Activated CD8-positive, alpha-beta T cell treated with anti-CD3 and anti-CD28 coated beads for 36 hours (primary cell): ENCODE measurements at regions not wholly inside any gene's neighbourhood (a gene's known extent, or its start where the extent isn't known, plus 50 kb on each side); places are given as distances from the start of the nearest gene placed in this dataset.

Experiments used
- ATAC-seq: fragments of 200-7000 bp; cut with Tn5 transposase; one replicate; pipeline ENCODE4 v1.10.0; 2021; ENCODE audit warnings: mild to moderate bottlenecking, moderate library complexity
- CTCF ChIA-PET: fragments of 350-600 bp; sonication (Branson Sonifier 250); formaldehyde crosslinking; loops from one replicate; lab custom pipeline; 2021; ENCODE audit warnings: antibody characterized with exemption; lab: Charles Lee
- POLR2A ChIA-PET: fragments of 350-600 bp; sonication (Branson Sonifier 250); formaldehyde crosslinking; loops from one replicate; lab custom pipeline; 2021; ENCODE audit warnings: antibody characterized with exemption; lab: Charles Lee
- DNase-seq: peaks from one replicate; pipeline ENCODE4 v3.0.0-alpha.2; 2020
- H3K27ac Mint-ChIP-seq: one replicate; pipeline ENCODE4 v1.8.0; 2021; ENCODE audit warnings: mild to moderate bottlenecking, mixed read lengths
- H3K27me3 Mint-ChIP-seq: one replicate; pipeline ENCODE4 v1.8.0; 2021; ENCODE audit warnings: mixed read lengths
- H3K36me3 Mint-ChIP-seq: one replicate; pipeline ENCODE4 v1.8.0; 2021; ENCODE audit warnings: low read depth, mixed read lengths
- H3K4me1 Mint-ChIP-seq: one replicate; pipeline ENCODE4 v1.8.0; 2021; ENCODE audit warnings: low read depth, mixed read lengths
- H3K4me3 Mint-ChIP-seq: one replicate; pipeline ENCODE4 v1.8.0; 2021; ENCODE audit warnings: mild to moderate bottlenecking, moderate library complexity, mixed read lengths
- H3K9me3 Mint-ChIP-seq: one replicate; pipeline ENCODE4 v1.8.0; 2021; ENCODE audit warnings: mixed read lengths
- intact Hi-C: fragments of 100-400 bp; cut with micrococcal nuclease; formaldehyde crosslinking; loops from one replicate; pipeline ENCODE4 v1.10.0; 2022
- TF ChIP-seq, protein P1 (sequence below): fragments of 200-600 bp; IDR thresholded peaks from one replicate; pipeline ENCODE4 v1.8.0; 2022; ENCODE audit warnings: antibody characterized with exemption, mild to moderate bottlenecking

DNA sequence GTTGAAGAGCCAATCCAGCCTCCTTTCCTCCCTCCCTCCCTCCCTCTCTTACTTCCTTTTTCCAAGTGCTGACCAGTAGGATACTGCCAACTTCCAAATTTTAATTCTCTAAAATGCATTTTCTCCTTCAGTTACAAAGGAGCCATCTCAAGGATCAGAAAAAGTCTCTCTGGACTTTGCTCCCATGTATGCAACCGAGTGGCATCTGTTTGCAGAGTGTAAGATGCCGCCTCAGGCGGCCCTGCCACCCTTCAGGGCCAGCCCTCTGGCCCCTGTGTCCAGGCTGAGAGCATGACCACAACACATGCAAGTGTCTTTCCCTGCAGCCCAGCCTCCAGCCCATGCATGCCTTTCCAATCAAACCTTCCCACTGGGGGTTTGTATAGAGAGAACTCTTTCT is 205.3 kb upstream of the RAB4A start:
- no peaks in the 10 kb centered on the region for H3K9me3 Mint-ChIP-seq
- intact Hi-C loops, result no loop called here
- TF ChIP-seq, protein P1, sequence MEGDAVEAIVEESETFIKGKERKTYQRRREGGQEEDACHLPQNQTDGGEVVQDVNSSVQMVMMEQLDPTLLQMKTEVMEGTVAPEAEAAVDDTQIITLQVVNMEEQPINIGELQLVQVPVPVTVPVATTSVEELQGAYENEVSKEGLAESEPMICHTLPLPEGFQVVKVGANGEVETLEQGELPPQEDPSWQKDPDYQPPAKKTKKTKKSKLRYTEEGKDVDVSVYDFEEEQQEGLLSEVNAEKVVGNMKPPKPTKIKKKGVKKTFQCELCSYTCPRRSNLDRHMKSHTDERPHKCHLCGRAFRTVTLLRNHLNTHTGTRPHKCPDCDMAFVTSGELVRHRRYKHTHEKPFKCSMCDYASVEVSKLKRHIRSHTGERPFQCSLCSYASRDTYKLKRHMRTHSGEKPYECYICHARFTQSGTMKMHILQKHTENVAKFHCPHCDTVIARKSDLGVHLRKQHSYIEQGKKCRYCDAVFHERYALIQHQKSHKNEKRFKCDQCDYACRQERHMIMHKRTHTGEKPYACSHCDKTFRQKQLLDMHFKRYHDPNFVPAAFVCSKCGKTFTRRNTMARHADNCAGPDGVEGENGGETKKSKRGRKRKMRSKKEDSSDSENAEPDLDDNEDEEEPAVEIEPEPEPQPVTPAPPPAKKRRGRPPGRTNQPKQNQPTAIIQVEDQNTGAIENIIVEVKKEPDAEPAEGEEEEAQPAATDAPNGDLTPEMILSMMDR, result no peak
- H3K4me3 Mint-ChIP-seq, result no peak overlapping the region
- DNase-seq (no peak), ATAC-seq (no peak)
- H3K27me3 Mint-ChIP-seq, result no peaks in the 10 kb centered on the region
- POLR2A ChIA-PET, result no interaction called here
- no peak overlapping the region for H3K27ac Mint-ChIP-seq
- no peaks in the 10 kb centered on the region for H3K36me3 Mint-ChIP-seq
- CTCF ChIA-PET, result no interaction called here
- H3K4me1 Mint-ChIP-seq, result peaks cover 11% of the 10 kb centered on the region

DNA sequence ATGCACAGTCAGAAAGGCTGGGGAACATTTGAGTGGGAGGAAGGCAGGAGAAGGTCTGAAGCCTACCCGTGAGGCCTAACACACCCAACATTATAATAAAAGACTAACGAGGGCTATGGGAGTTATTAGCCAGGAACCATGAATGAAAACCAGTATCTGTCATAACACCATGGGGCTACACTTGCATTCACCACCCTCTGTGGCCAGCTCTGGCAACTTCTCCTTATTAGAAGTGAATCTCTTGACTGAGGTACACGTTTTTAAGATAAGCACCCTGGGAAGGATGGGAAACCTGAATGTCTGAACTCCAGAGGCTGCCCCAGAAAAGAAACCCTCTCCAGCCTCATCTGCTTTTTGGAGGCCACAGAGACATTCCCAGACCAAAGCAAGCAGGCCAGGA is 204.3 kb upstream of the RAB4A start:
- Mint-ChIP-seq H3K27ac (no peak overlapping the region), H3K27me3 (no peaks in the 10 kb centered on the region), H3K4me3 (no peak overlapping the region), H3K36me3 (no peaks in the 10 kb centered on the region), H3K9me3 (no peaks in the 10 kb centered on the region), H3K4me1 (peaks cover 11% of the 10 kb centered on the region)
- POLR2A ChIA-PET, result no interaction called here
- CTCF ChIA-PET, result interaction anchor here (2.3 kb wide), 1 partner anchor 161 kb away, joined by 6 read pairs; no protein-coding TSS in a partner anchor
- ATAC-seq (no peak), DNase-seq (no peak)
- TF ChIP-seq, protein P1, result no peak
- intact Hi-C loops, result no loop called here

DNA sequence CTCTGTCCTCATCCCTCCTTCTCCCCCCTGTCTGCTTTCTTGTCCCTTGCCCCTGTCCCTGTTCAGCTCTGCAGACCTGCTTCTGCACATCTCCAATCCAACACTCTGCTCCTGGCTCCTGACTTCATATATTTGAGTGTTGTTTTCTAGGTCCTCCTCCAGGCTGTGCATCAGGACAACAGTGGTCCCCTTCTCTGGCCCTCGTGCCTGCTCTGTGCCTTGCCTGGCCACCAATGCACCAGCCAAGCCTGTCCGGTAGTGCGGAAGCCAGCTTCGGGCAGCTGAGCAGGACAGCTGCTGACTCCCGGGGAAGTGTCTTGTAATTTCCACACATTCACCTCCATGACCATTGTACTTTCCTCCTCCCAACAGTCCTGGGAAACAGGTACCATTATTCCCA is 203.4 kb upstream of the RAB4A start:
- Mint-ChIP-seq H3K4me1 (peaks cover 11% of the 10 kb centered on the region), H3K4me3 (no peak overlapping the region), H3K9me3 (no peaks in the 10 kb centered on the region), H3K36me3 (no peaks in the 10 kb centered on the region), H3K27me3 (no peaks in the 10 kb centered on the region), H3K27ac (no peak overlapping the region)
- ATAC-seq, result no peak
- intact Hi-C loops, result no loop called here
- ChIA-PET CTCF (interaction anchor here (2.3 kb wide), 1 partner anchor 160 kb away, joined by 6 read pairs; no protein-coding TSS in a partner anchor), POLR2A (interaction anchor here (0.7 kb wide), 1 partner anchor 22 kb away, joined by 3 read pairs; no protein-coding TSS in a partner anchor)
- no peak for DNase-seq
- TF ChIP-seq, protein P1, result no peak

DNA sequence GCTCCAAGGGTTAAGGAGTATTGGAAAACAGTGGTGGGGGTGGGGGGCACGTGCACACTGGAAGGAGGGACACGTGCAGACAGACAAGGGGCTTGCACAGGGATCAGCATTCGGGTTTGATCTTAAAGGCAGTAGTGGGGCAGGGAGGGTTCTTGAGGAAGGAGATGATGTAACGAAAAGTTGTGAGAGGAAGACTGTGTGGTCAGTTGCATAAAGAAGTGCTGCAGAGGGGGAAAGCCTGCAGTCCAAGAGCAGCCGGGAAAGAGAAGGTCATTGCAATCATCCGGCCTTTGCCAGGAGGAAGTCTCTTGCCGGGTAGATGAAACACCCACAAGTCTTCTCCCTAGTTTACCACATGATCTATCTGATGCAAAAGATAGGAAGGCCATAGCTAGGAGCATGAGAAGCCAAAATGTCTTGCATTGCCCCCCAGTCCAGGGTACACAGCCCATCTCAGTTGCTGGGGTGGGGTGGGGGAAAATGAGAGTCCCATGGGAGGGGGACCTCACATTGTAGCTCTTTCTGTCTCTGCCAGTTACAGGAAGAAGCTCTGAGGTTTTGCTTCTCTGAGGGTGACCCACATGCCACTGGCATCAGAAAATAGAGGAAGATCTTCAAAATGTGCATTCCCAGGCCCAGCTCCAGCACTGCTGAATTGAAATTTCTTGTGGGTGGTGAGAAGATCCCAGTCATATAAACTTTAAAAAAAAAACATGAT is 202.5 kb upstream of the RAB4A start:
- ChIA-PET CTCF (interaction anchor here (2.3 kb wide), 1 partner anchor 159 kb away, joined by 6 read pairs; no protein-coding TSS in a partner anchor), POLR2A (no interaction called here)
- Mint-ChIP-seq H3K4me1 (peaks cover 11% of the 10 kb centered on the region), H3K9me3 (no peaks in the 10 kb centered on the region), H3K27me3 (no peaks in the 10 kb centered on the region), H3K36me3 (no peaks in the 10 kb centered on the region), H3K27ac (no peak overlapping the region), H3K4me3 (no peak overlapping the region)
- TF ChIP-seq, protein P1, result no peak
- intact Hi-C loops, result no loop called here
- DNase-seq (no peak), ATAC-seq (no peak)

DNA sequence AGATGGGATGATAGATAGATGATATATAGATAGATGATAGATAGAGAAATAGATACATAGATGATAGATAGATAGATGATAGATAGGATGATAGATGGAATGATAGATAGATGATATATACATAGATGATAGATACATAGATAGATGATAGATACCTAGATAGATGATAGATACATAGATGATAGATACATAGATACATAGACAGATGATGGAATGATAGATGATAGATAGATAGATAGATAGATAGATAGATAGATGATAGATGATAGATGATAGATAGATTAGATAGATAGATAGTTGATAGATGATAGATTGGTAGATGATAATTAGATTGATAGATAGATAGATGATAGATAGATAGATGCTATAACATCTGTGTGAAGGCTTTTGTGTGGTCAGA is 201.7 kb upstream of the RAB4A start:
- Mint-ChIP-seq H3K4me1 (peaks cover 11% of the 10 kb centered on the region), H3K27ac (no peak overlapping the region), H3K36me3 (no peaks in the 10 kb centered on the region), H3K4me3 (no peak overlapping the region), H3K27me3 (no peaks in the 10 kb centered on the region), H3K9me3 (no peaks in the 10 kb centered on the region)
- POLR2A ChIA-PET, result no interaction called here
- ATAC-seq, result no peak
- CTCF ChIA-PET, result no interaction called here
- TF ChIP-seq, protein P1, result no peak
- intact Hi-C loops, result no loop called here
- DNase-seq, result no peak
